Calu3 (cell line): ENCODE measurements at regions not wholly inside any gene's neighbourhood (a gene's known extent, or its start where the extent isn't known, plus 50 kb on each side); places are given as distances from the start of the nearest gene placed in this dataset.

Experiments
- BruUV-seq: library from RNA; stranded (reverse); fragments of 400-500 nt; replicated peaks from 2 replicates; lab custom pipeline; 2021; lab: Mats Ljungman, UMichigan
- CTCF ChIA-PET: fragments of 300-600 bp; sonication (Branson Sonifier 250); formaldehyde crosslinking; loops from one replicate; lab custom pipeline; 2022; ENCODE audit warnings: antibody characterized with exemption; lab: Charles Lee
- DNase-seq: peaks from one replicate; pipeline ENCODE4 v3.0.0; 2022
- H3K27ac Mint-ChIP-seq: one replicate; pipeline ENCODE4 v1.8.0; 2022; ENCODE audit warnings: mixed read lengths; ENCODE audit not compliant: unreplicated experiment
- H3K27me3 Mint-ChIP-seq: one replicate; pipeline ENCODE4 v1.8.0; 2022; ENCODE audit warnings: mixed read lengths; ENCODE audit not compliant: unreplicated experiment
- H3K36me3 Mint-ChIP-seq: one replicate; pipeline ENCODE4 v1.8.0; 2022; ENCODE audit warnings: mild to moderate bottlenecking, moderate library complexity, mixed read lengths; ENCODE audit not compliant: insufficient read depth, unreplicated experiment
- H3K4me1 Mint-ChIP-seq: one replicate; pipeline ENCODE4 v1.8.0; 2022; ENCODE audit warnings: mild to moderate bottlenecking, low read depth, mixed read lengths; ENCODE audit not compliant: unreplicated experiment
- H3K4me3 Mint-ChIP-seq: one replicate; pipeline ENCODE4 v1.8.0; 2022; ENCODE audit warnings: mild to moderate bottlenecking, low read depth, moderate library complexity, mixed read lengths; ENCODE audit not compliant: unreplicated experiment
- H3K9me3 Mint-ChIP-seq: one replicate; pipeline ENCODE4 v1.8.0; 2022; ENCODE audit warnings: low read depth, mixed read lengths; ENCODE audit not compliant: unreplicated experiment
- intact Hi-C: fragments of 100-400 bp; cut with micrococcal nuclease; formaldehyde crosslinking; loops from one replicate; pipeline ENCODE4 v1.10.0; 2022; ENCODE audit not compliant: unreplicated experiment
- TF ChIP-seq, protein P1 (sequence below): fragments of 200-600 bp; IDR thresholded peaks from one replicate; pipeline ENCODE4 v1.8.0; 2022; ENCODE audit warnings: antibody characterized with exemption; ENCODE audit not compliant: unreplicated experiment

DNA sequence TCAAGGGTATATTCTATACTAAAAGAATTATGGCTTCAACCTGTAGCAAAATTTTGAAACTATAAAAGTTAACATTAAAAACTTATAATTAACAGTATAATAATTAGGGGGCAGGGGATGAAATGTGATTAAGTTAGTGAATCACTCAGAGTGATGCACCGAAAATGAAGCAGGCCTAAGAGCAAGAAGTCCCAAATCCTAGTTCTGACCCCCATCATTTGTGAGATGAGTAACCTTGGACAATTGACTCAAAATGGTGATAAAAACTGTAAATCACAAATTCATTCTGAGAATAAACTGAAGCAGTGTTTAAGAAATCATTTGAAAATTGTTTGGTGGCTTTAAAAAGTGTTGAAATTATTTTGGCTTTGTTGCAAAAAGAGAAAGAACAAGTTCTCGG lies 56.8 kb downstream of the KLF12 start:
- CTCF ChIA-PET, result no interaction called here
- no peaks in the 10 kb centered on the region for H3K36me3 Mint-ChIP-seq
- no peak overlapping the region for H3K27ac Mint-ChIP-seq
- H3K4me1 Mint-ChIP-seq, result no peaks in the 10 kb centered on the region
- H3K27me3 Mint-ChIP-seq, result no peaks in the 10 kb centered on the region
- H3K4me3 Mint-ChIP-seq, result no peak overlapping the region
- TF ChIP-seq, protein P1, sequence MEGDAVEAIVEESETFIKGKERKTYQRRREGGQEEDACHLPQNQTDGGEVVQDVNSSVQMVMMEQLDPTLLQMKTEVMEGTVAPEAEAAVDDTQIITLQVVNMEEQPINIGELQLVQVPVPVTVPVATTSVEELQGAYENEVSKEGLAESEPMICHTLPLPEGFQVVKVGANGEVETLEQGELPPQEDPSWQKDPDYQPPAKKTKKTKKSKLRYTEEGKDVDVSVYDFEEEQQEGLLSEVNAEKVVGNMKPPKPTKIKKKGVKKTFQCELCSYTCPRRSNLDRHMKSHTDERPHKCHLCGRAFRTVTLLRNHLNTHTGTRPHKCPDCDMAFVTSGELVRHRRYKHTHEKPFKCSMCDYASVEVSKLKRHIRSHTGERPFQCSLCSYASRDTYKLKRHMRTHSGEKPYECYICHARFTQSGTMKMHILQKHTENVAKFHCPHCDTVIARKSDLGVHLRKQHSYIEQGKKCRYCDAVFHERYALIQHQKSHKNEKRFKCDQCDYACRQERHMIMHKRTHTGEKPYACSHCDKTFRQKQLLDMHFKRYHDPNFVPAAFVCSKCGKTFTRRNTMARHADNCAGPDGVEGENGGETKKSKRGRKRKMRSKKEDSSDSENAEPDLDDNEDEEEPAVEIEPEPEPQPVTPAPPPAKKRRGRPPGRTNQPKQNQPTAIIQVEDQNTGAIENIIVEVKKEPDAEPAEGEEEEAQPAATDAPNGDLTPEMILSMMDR, result no peak
- intact Hi-C loops, result no loop called here
- BruUV-seq, result no TSS peak
- DNase-seq, result no peak
- no peaks in the 10 kb centered on the region for H3K9me3 Mint-ChIP-seq

DNA sequence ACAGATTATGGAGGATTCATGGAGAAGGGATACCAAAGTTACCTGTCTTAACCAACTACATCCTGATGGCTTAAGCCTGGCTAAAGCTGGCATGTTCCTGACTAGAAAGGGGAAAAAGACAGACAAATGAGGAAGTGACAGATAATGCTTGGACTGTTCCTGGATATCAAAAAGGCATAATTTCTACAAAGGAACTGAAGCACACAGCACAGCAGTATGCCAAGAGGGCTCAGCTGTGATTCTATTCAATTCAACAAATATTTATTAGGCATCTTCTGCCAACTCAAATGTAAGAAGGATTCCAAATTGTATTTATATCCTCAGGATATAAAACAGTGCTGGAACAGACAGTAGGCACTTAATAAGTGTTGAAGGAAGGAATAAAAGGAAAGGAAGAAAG lies 59.5 kb downstream of the KLF12 start:
- no peaks in the 10 kb centered on the region for H3K36me3 Mint-ChIP-seq
- CTCF ChIA-PET, result no interaction called here
- intact Hi-C loops, result no loop called here
- no peak overlapping the region for H3K4me3 Mint-ChIP-seq
- BruUV-seq, result no TSS peak
- no peaks in the 10 kb centered on the region for H3K4me1 Mint-ChIP-seq
- TF ChIP-seq, protein P1, result no peak
- no peaks in the 10 kb centered on the region for H3K9me3 Mint-ChIP-seq
- no peaks in the 10 kb centered on the region for H3K27me3 Mint-ChIP-seq
- no peak for DNase-seq
- H3K27ac Mint-ChIP-seq, result no peak overlapping the region

- DNase-seq, result no peak
- H3K27ac Mint-ChIP-seq, result no peak overlapping the region
- intact Hi-C loops, result no loop called here
- H3K9me3 Mint-ChIP-seq, result no peaks in the 10 kb centered on the region
- no peak overlapping the region for H3K4me3 Mint-ChIP-seq
- TF ChIP-seq, protein P1, result no peak
- BruUV-seq, result no TSS peak
- no peaks in the 10 kb centered on the region for H3K36me3 Mint-ChIP-seq
- no peaks in the 10 kb centered on the region for H3K27me3 Mint-ChIP-seq
- CTCF ChIA-PET, result no interaction called here
- H3K4me1 Mint-ChIP-seq, result no peaks in the 10 kb centered on the region
Measured at GRCh38 chr13:74073274-74073673, 60.9 kb downstream of the KLF12 start.

GRCh38 chr13:74070513-74070912 lies 63.7 kb downstream of the KLF12 start:
- H3K4me1 Mint-ChIP-seq, result no peaks in the 10 kb centered on the region
- TF ChIP-seq, protein P1, result no peak
- no peaks in the 10 kb centered on the region for H3K9me3 Mint-ChIP-seq
- no TSS peak for BruUV-seq
- CTCF ChIA-PET, result no interaction called here
- intact Hi-C loops, result no loop called here
- H3K4me3 Mint-ChIP-seq, result no peak overlapping the region
- no peak for DNase-seq
- no peaks in the 10 kb centered on the region for H3K36me3 Mint-ChIP-seq
- H3K27me3 Mint-ChIP-seq, result no peaks in the 10 kb centered on the region
- no peak overlapping the region for H3K27ac Mint-ChIP-seq
